ENCODE measurements at regions not wholly inside any gene's neighbourhood (a gene's known extent, or its start where the extent isn't known, plus 50 kb on each side); places are given as distances from the start of the nearest gene placed in this dataset.

DNA sequence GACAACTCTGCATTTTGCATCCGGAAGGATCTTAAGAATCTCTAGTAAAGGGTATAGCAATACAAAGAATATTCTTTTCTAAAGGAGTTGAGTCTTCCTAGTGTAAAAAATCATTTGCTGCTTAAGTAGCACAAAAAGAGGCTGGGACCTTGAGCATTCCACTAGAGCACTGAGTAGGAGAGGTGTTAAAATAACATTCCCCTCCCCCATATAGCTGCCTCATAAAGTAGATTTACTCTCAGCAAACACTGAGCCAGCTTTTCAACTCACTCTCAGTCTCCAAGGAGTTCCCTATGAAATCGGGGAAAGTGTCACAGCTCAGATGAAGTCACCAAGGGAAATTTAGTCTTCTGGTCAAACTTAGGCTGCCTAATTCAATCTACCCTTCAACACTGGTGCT is 592.7 kb downstream of the ETNK1 start:
- Histone ChIP-seq H3K79me2 (ENCODE audit: insufficient read depth, low read length) (no peaks in the 10 kb centered on the region), H3T11ph (ENCODE audit: low read length) (no peak overlapping the region), H4K20me1 (ENCODE audit: control insufficient read depth, insufficient read depth, insufficient read length) (no peaks in the 10 kb centered on the region), H2BK15ac (ENCODE audit: low read depth, low read length) (no peak overlapping the region), H2AFZ (ENCODE audit: low read length) (no peak overlapping the region), H3K9me3 (ENCODE audit: control insufficient read depth, low read depth, low read length) (peaks cover 5% of the 10 kb centered on the region), H3K23me2 (ENCODE audit: insufficient read length, low read depth, low read length, poor library complexity, severe bottlenecking) (no peaks in the 10 kb centered on the region), H3K27me3 (ENCODE audit: insufficient read depth, low read length) (no peaks in the 10 kb centered on the region), H2BK20ac (ENCODE audit: low read depth, low read length, poor library complexity, severe bottlenecking) (no peak overlapping the region), H4K5ac (ENCODE audit: insufficient read length, low read depth, low read length) (no peak overlapping the region), H2AK5ac (ENCODE audit: insufficient read length, low read length) (no peak overlapping the region), H3K79me1 (ENCODE audit: insufficient read depth, low read depth, low read length, poor library complexity, severe bottlenecking) (no peaks in the 10 kb centered on the region), H2BK120ac (ENCODE audit: low read depth, low read length, poor library complexity, severe bottlenecking) (no peak overlapping the region), H3K4me2 (ENCODE audit: insufficient read depth, insufficient read length, low read length) (no peak overlapping the region), H3K18ac (ENCODE audit: insufficient read length, low read depth, low read length) (no peak overlapping the region), H2BK12ac (ENCODE audit: insufficient read length, low read depth, low read length) (no peak overlapping the region), H3K23ac (ENCODE audit: insufficient read length, low read depth, low read length) (no peak overlapping the region), H3K14ac (ENCODE audit: insufficient read depth, low read length) (no peak overlapping the region), H3K27ac (ENCODE audit: insufficient read length, low read depth, low read length) (no peak overlapping the region), H2BK5ac (ENCODE audit: insufficient read length, low read length) (no peak overlapping the region), H3K9ac (ENCODE audit: extremely low read depth, insufficient read length, low read length) (no peak overlapping the region), H3K4me1 (ENCODE audit: insufficient read depth, low read length) (no peaks in the 10 kb centered on the region), H3K56ac (ENCODE audit: insufficient read length, low read depth, low read length) (no peak overlapping the region), H4K91ac (ENCODE audit: insufficient read length, low read depth, low read length) (no peak overlapping the region), H4K8ac (replicated peaks; ENCODE audit: insufficient read length, low read depth, low read length) (no peak overlapping the region), H3K4ac (ENCODE audit: low read depth, low read length) (no peak overlapping the region)
- peaks cover 4 to 15% (median 13%) of the 10 kb centered on the region in 3 experiments; a peak in 4 of 7 replicates for H3K36me3 Mint-ChIP-seq (ENCODE audit: insufficient read depth in 1 of 3, low read depth in 3 of 3)
- no peaks in the 10 kb centered on the region for H3K27me3 Mint-ChIP-seq (ENCODE audit: low read depth)
- no peak overlapping the region for H3K27ac Mint-ChIP-seq
- no peak for DNase-seq
- H3K4me3 Mint-ChIP-seq = no peak overlapping the region
- no peaks in the 10 kb centered on the region for H3K4me1 Mint-ChIP-seq
- no CpG with 5 or more reads among the region's 2 CpGs for WGBS (ENCODE audit: extremely low coverage, insufficient read length, low lambda C conversion rate)
- TF ChIP-seq CTCF (conservative IDR thresholded peaks at IDR 0.05) = no peak
- H3K9me3 Mint-ChIP-seq = peaks cover 13 to 18% of the 10 kb centered on the region in 2 experiments
